ENCODE measurements at regions not wholly inside any gene's neighbourhood (a gene's known extent, or its start where the extent isn't known, plus 50 kb on each side); places are given as distances from the start of the nearest gene placed in this dataset.

- TF ChIP-seq POLR2A (IDR thresholded peaks at IDR 0.05; ENCODE audit: low read depth, low read length): no peak
- no peak for TF ChIP-seq POLR2AphosphoS5 (IDR thresholded peaks at IDR 0.05; ENCODE audit: low read depth, low read length)
- TF ChIP-seq TAF1 (IDR thresholded peaks at IDR 0.05; ENCODE audit: low read depth, low read length): no peak
Observed at GRCh38 chr11:128187835-128188234, 399.5 kb downstream of the ETS1 start.

Data from GM12891 (cell line).